RWPE1 (cell line): ENCODE measurements at regions not wholly inside any gene's neighbourhood (a gene's known extent, or its start where the extent isn't known, plus 50 kb on each side); places are given as distances from the start of the nearest gene placed in this dataset.

ENCODE experiments used
- CTCF ChIA-PET: fragments of 350-600 bp; sonication (Branson Sonifier 250); formaldehyde crosslinking; extraction: SDS; loops from one replicate; lab custom pipeline; 2021; lab: Yijun Ruan, JAX
- POLR2A ChIA-PET: fragments of 400-600 bp; formaldehyde crosslinking; extraction: SDS; loops from one replicate; lab custom pipeline; 2020; ENCODE audit warnings: antibody characterized with exemption; ENCODE audit not compliant: low non-redundant PET; lab: Yijun Ruan, JAX
- DNase-seq: peaks from one replicate; pipeline ENCODE4 v3.0.0; 2012; ENCODE audit warnings: low spot score
- H3K27ac ChIP-seq: fragments of 450-650 bp; 2 replicates; pipeline ENCODE4 v1.5.1; 2017
- TF ChIP-seq, protein P1 (sequence below): fragments of 450-650 bp; conservative IDR thresholded peaks from 2 replicates; pipeline ENCODE4 v1.5.1; 2017; ENCODE audit warnings: low read depth, mild to moderate bottlenecking

DNA sequence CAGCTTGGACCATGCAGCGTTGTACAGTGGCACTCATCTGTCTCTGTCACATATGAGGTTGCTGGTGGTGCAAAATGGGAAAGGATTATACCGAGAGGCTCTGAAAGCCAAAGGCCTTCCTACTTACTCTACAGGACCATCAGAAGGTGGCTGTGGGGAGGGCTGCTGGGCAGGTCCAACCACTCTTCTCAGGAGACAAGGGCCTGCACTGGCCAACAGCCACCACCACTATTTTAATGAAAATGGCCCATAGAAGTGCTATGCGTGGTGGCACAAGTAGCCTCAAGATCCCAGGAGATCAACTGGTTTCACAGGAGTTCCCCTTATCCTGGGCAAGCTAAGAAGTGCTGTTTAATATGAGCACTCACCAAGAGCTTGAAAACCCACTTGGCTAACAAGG lies 52.3 kb downstream of the MRPL57 start:
- DNase-seq: no peak
- POLR2A ChIA-PET: no interaction called here
- TF ChIP-seq, protein P1, sequence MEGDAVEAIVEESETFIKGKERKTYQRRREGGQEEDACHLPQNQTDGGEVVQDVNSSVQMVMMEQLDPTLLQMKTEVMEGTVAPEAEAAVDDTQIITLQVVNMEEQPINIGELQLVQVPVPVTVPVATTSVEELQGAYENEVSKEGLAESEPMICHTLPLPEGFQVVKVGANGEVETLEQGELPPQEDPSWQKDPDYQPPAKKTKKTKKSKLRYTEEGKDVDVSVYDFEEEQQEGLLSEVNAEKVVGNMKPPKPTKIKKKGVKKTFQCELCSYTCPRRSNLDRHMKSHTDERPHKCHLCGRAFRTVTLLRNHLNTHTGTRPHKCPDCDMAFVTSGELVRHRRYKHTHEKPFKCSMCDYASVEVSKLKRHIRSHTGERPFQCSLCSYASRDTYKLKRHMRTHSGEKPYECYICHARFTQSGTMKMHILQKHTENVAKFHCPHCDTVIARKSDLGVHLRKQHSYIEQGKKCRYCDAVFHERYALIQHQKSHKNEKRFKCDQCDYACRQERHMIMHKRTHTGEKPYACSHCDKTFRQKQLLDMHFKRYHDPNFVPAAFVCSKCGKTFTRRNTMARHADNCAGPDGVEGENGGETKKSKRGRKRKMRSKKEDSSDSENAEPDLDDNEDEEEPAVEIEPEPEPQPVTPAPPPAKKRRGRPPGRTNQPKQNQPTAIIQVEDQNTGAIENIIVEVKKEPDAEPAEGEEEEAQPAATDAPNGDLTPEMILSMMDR: no peak
- CTCF ChIA-PET: no interaction called here
- no peak overlapping the region for H3K27ac ChIP-seq

DNA sequence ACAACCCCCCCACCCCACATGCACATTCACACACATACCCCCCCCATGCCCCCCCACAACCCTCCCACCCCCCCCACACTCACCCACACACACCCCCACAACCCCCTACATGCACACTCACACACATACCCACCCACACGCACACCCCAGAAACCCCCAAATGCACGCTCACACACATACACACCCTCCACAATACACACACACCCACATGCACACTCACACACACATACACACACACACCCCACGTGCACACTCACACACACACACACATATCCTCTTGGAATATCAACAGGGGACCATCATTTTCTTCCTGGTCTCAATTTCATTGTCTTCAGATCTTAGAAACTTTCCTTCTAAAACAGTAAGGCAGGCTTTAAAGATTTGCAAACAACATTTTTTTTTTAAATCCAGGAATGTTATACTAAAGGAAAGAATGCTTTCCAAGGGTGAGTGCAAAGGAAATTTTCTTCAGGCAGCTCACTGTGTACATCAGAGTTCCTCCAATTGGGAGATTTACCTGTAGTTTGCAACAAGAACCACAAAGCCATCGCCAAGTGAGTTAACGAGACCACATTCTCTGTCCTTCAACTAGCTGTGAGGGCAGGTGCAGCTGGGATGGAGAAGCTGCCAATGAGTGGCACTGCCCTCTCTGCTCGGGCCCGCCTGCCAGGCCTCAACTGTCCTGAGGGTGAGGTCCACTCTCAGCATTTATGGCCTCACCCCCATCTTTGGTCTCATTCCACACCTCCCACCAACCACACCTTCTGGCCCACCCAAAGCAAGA lies 53.0 kb downstream of the MRPL57 start:
- H3K27ac ChIP-seq: no peak overlapping the region
- TF ChIP-seq, protein P1: no peak
- POLR2A ChIA-PET: no interaction called here
- no peak for DNase-seq
- CTCF ChIA-PET: no interaction called here

DNA sequence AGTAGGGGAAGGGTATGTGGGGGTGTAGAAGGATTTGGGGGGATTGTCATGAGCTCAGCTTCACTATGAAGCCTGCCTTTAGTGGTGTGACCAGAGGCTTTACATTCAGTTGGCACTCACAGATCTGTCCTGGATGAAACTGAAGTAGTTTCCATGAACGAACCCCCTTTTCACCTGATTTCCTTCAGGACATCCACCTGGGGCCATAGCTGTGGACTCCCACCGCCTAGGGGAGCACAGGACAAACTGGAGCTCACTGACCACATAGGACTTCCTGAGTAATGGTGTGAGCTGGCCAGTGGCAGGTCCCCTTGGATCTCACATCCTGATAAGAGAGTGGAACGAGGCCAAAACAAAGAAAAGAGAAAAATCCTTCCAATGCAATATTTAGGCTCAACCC lies 54.1 kb downstream of the MRPL57 start:
- POLR2A ChIA-PET: no interaction called here
- DNase-seq: no peak
- no peak overlapping the region for H3K27ac ChIP-seq
- CTCF ChIA-PET: no interaction called here
- TF ChIP-seq, protein P1: no peak

DNA sequence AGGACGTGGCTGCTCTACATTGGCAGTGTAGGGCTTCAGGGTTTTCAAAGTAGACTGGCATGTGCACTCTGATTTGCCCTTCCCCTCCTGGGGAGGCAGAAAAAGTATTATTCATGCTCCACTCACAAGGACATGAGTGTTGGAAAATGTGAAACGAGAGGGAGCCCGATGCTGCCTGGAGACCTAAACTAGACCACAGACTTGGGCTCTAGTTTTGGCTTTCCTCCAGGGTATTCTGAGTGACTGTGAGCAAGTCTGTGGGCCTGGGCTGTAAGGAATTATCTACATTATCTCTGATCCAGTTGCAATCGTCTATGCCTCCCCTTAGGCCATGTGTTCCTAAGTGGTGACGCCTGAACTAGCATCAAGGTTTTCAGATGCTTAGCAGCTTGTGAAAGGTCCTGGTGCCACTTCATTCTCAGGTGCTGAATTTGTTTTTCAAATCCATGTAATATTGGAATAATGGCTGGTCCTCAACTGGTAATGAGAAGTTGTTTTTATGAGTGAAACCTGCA lies 55.0 kb downstream of the MRPL57 start:
- no peak overlapping the region for H3K27ac ChIP-seq
- CTCF ChIA-PET: no interaction called here
- TF ChIP-seq, protein P1: no peak
- POLR2A ChIA-PET: no interaction called here
- DNase-seq: no peak

DNA sequence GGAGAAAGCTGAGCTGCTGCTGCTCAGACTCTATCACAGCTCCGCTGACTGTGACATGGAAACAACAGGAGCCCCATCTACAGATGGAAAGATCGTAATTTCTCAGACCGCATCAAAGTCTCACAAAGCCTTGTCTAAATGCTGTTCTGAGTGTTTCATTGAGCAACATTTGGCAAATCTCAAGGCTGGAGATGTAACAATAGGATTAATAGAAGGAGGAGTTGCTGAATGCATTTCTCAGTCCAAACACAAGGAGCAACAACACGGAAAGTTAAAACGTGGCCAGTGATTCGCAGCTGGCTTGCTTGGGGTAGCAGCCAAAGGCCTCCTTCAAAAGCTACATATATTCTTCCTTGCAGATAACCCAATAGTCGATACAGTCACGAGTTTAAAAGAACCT lies 55.7 kb downstream of the MRPL57 start:
- TF ChIP-seq, protein P1: no peak
- DNase-seq: no peak
- ChIA-PET POLR2A (no interaction called here), CTCF (interaction anchor here (0.6 to 0.7 kb wide), 2 partner anchors 8 to 9 kb away, joined by 3 to 4 read pairs; no protein-coding TSS in a partner anchor)
- H3K27ac ChIP-seq: no peak overlapping the region

DNA sequence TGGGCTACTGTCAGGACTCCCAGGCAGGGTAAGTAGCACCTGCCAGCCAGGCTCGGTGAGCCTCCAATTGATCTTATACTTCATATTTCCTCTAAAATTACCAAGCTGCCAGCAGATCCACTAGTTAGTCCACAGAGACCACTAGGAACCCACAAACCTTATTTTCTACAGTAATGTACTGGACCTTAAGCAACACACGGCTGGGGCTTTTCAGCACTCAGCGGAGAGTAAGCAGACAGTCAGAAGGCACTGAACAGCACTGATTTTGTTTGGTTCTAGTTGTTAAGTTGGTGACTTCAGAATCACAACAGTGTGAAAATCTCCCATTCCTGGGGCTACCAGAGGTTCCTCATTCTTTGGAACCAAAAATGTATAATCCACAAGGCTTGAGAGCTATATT lies 56.1 kb downstream of the MRPL57 start:
- no peak for DNase-seq
- CTCF ChIA-PET: interaction anchor here (0.6 to 0.7 kb wide), 2 partner anchors 9 kb away, joined by 3 to 4 read pairs; no protein-coding TSS in a partner anchor
- no peak overlapping the region for H3K27ac ChIP-seq
- TF ChIP-seq, protein P1: no peak
- POLR2A ChIA-PET: no interaction called here
